ENCODE measurements at regions not wholly inside any gene's neighbourhood (a gene's known extent, or its start where the extent isn't known, plus 50 kb on each side); places are given as distances from the start of the nearest gene placed in this dataset.

DNA sequence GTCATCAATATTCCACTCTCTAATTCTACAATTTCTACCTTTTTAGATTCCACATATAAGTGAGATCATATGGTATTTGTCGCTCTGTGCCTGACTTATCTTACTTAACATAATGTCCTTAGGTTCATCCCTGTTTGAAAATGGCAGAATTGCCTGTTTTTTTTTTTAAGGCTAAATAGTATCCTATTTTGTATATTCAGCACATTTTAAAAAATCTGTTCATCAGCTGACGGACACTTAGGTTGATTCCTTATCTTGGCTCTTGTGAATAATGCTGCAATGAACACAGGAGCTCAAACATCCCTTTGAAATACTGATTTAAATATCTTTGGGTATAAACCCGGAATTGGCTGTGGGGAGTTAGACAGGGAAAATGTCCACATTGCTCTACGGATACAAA is 326.7 kb upstream of the THBS1 start (continued):
- TF ChIP-seq, protein P1, sequence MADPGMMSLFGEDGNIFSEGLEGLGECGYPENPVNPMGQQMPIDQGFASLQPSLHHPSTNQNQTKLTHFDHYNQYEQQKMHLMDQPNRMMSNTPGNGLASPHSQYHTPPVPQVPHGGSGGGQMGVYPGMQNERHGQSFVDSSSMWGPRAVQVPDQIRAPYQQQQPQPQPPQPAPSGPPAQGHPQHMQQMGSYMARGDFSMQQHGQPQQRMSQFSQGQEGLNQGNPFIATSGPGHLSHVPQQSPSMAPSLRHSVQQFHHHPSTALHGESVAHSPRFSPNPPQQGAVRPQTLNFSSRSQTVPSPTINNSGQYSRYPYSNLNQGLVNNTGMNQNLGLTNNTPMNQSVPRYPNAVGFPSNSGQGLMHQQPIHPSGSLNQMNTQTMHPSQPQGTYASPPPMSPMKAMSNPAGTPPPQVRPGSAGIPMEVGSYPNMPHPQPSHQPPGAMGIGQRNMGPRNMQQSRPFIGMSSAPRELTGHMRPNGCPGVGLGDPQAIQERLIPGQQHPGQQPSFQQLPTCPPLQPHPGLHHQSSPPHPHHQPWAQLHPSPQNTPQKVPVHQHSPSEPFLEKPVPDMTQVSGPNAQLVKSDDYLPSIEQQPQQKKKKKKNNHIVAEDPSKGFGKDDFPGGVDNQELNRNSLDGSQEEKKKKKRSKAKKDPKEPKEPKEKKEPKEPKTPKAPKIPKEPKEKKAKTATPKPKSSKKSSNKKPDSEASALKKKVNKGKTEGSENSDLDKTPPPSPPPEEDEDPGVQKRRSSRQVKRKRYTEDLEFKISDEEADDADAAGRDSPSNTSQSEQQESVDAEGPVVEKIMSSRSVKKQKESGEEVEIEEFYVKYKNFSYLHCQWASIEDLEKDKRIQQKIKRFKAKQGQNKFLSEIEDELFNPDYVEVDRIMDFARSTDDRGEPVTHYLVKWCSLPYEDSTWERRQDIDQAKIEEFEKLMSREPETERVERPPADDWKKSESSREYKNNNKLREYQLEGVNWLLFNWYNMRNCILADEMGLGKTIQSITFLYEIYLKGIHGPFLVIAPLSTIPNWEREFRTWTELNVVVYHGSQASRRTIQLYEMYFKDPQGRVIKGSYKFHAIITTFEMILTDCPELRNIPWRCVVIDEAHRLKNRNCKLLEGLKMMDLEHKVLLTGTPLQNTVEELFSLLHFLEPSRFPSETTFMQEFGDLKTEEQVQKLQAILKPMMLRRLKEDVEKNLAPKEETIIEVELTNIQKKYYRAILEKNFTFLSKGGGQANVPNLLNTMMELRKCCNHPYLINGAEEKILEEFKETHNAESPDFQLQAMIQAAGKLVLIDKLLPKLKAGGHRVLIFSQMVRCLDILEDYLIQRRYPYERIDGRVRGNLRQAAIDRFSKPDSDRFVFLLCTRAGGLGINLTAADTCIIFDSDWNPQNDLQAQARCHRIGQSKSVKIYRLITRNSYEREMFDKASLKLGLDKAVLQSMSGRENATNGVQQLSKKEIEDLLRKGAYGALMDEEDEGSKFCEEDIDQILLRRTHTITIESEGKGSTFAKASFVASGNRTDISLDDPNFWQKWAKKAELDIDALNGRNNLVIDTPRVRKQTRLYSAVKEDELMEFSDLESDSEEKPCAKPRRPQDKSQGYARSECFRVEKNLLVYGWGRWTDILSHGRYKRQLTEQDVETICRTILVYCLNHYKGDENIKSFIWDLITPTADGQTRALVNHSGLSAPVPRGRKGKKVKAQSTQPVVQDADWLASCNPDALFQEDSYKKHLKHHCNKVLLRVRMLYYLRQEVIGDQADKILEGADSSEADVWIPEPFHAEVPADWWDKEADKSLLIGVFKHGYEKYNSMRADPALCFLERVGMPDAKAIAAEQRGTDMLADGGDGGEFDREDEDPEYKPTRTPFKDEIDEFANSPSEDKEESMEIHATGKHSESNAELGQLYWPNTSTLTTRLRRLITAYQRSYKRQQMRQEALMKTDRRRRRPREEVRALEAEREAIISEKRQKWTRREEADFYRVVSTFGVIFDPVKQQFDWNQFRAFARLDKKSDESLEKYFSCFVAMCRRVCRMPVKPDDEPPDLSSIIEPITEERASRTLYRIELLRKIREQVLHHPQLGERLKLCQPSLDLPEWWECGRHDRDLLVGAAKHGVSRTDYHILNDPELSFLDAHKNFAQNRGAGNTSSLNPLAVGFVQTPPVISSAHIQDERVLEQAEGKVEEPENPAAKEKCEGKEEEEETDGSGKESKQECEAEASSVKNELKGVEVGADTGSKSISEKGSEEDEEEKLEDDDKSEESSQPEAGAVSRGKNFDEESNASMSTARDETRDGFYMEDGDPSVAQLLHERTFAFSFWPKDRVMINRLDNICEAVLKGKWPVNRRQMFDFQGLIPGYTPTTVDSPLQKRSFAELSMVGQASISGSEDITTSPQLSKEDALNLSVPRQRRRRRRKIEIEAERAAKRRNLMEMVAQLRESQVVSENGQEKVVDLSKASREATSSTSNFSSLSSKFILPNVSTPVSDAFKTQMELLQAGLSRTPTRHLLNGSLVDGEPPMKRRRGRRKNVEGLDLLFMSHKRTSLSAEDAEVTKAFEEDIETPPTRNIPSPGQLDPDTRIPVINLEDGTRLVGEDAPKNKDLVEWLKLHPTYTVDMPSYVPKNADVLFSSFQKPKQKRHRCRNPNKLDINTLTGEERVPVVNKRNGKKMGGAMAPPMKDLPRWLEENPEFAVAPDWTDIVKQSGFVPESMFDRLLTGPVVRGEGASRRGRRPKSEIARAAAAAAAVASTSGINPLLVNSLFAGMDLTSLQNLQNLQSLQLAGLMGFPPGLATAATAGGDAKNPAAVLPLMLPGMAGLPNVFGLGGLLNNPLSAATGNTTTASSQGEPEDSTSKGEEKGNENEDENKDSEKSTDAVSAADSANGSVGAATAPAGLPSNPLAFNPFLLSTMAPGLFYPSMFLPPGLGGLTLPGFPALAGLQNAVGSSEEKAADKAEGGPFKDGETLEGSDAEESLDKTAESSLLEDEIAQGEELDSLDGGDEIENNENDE (IDR thresholded peaks at IDR 0.05; ENCODE audit: insufficient replicate concordance, low read length): no peak
- no peak for TF ChIP-seq CTBP2 (IDR thresholded peaks at IDR 0.05; ENCODE audit: borderline replicate concordance, insufficient read depth, insufficient read length, low read length)
- no peak for TF ChIP-seq CREB1 (IDR thresholded peaks at IDR 0.05)
- no peak for TF ChIP-seq JUN (IDR thresholded peaks at IDR 0.05; ENCODE audit: low read depth, low read length)
- no peak for TF ChIP-seq RBBP5 (IDR thresholded peaks at IDR 0.05; ENCODE audit: borderline replicate concordance, low read depth, low read length)
